ENCODE measurements at regions not wholly inside any gene's neighbourhood (a gene's known extent, or its start where the extent isn't known, plus 50 kb on each side); places are given as distances from the start of the nearest gene placed in this dataset.

DNA sequence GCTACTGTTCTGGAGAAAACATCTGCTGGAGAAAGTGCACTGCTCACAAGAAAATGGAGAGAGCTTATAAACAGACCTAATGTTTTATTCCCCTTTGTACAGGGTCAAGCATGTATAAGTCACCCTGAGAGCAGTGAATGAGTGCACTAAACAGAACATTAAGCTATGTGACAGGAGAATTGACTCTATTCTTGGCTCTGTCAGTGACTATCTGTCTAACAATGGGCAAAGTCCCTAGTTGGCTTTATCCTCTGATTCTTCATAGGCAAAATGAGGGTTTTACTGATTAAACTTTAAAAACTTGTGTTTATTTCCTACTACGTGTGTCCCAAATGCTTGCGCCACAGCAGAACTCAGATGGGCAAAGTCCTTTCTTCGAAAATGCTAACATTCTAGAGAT, 655.1 kb upstream of the SLC39A10 start:
- TF ChIP-seq, protein P1, sequence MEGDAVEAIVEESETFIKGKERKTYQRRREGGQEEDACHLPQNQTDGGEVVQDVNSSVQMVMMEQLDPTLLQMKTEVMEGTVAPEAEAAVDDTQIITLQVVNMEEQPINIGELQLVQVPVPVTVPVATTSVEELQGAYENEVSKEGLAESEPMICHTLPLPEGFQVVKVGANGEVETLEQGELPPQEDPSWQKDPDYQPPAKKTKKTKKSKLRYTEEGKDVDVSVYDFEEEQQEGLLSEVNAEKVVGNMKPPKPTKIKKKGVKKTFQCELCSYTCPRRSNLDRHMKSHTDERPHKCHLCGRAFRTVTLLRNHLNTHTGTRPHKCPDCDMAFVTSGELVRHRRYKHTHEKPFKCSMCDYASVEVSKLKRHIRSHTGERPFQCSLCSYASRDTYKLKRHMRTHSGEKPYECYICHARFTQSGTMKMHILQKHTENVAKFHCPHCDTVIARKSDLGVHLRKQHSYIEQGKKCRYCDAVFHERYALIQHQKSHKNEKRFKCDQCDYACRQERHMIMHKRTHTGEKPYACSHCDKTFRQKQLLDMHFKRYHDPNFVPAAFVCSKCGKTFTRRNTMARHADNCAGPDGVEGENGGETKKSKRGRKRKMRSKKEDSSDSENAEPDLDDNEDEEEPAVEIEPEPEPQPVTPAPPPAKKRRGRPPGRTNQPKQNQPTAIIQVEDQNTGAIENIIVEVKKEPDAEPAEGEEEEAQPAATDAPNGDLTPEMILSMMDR (IDR thresholded peaks at IDR 0.05), result no peak
- H3K4me1 Mint-ChIP-seq (ENCODE audit: unreplicated experiment), result no peaks in the 10 kb centered on the region
- H3K27me3 Mint-ChIP-seq (ENCODE audit: unreplicated experiment), result peaks cover 6% of the 10 kb centered on the region
- H3K4me3 Mint-ChIP-seq (ENCODE audit: unreplicated experiment), result no peak overlapping the region
- H3K27ac Mint-ChIP-seq (ENCODE audit: unreplicated experiment), result no peak overlapping the region
- H3K9me3 Mint-ChIP-seq (ENCODE audit: unreplicated experiment), result no peaks in the 10 kb centered on the region
- no peaks in the 10 kb centered on the region for H3K36me3 Mint-ChIP-seq (ENCODE audit: unreplicated experiment)
- no peak for DNase-seq (ENCODE audit: extremely low spot score, unreplicated experiment)

DNA sequence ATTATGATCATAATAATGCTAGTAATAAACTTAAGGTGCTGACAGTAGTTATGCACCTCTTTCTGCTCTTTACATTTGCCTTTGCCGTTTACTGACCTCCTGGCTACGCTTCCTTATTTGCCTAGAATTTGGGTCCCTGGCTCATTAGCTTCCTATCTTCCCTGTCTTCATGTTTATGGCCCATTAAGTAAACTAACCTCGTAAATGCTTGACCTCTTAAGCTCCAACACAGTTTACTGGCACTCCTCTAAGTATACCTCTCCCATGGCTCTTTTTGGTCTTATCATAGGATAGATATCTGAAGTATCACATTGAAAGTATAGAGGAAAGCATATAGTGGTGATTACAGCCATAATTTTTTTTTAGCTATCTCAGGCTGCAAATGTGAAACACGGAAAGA, 657.3 kb upstream of the SLC39A10 start:
- no peak overlapping the region for H3K27ac Mint-ChIP-seq (ENCODE audit: unreplicated experiment)
- DNase-seq (ENCODE audit: extremely low spot score, unreplicated experiment), result no peak
- H3K27me3 Mint-ChIP-seq (ENCODE audit: unreplicated experiment), result no peaks in the 10 kb centered on the region
- TF ChIP-seq, protein P1 (IDR thresholded peaks at IDR 0.05), result no peak
- no peaks in the 10 kb centered on the region for H3K9me3 Mint-ChIP-seq (ENCODE audit: unreplicated experiment)
- H3K36me3 Mint-ChIP-seq (ENCODE audit: unreplicated experiment), result no peaks in the 10 kb centered on the region
- H3K4me1 Mint-ChIP-seq (ENCODE audit: unreplicated experiment), result no peaks in the 10 kb centered on the region
- no peak overlapping the region for H3K4me3 Mint-ChIP-seq (ENCODE audit: unreplicated experiment)

DNA sequence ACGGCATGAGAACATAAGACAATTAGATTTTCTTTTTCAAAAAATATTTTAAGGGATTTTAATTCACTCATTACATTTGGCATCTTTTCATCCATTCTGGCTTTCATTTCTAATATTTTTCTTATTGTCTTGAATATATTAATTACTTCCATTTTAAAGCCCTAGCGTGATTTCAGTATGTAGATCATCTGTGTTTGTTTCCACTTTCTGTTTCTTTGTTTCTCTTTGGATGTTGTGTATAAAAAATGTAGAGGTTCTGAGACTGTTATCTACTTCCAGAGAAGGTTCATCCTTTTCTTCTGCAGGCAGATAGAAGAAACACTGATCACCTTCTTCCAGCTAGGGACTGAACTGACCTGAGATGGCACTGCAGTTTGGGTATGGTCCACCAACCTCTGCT, 664.4 kb upstream of the SLC39A10 start:
- Mint-ChIP-seq H3K4me1 (ENCODE audit: unreplicated experiment) (no peaks in the 10 kb centered on the region), H3K27ac (ENCODE audit: unreplicated experiment) (no peak overlapping the region), H3K27me3 (ENCODE audit: unreplicated experiment) (no peaks in the 10 kb centered on the region), H3K4me3 (ENCODE audit: unreplicated experiment) (no peak overlapping the region), H3K9me3 (ENCODE audit: unreplicated experiment) (no peaks in the 10 kb centered on the region), H3K36me3 (ENCODE audit: unreplicated experiment) (no peaks in the 10 kb centered on the region)
- TF ChIP-seq, protein P1 (IDR thresholded peaks at IDR 0.05), result no peak
- no peak for DNase-seq (ENCODE audit: extremely low spot score, unreplicated experiment)

DNA sequence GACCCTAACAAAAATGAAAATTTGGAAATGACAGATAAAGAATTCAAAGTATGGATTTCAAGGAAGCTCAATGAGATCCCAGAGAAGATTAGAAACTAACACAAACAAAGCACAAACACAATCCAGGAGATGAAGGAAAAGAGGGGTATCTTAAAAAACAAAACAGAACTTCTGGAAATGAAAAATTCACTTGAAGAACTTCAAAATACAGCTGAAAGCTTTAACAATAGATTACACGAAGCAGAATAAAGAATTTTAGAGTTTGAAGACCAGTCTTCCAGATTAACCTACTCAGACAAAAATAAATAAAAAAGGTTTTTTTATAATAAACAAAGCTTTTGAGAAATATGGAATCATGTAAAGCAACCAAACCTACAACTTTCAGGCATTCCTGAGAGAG, 671.8 kb upstream of the SLC39A10 start:
- no peak overlapping the region for H3K27ac Mint-ChIP-seq (ENCODE audit: unreplicated experiment)
- H3K9me3 Mint-ChIP-seq (ENCODE audit: unreplicated experiment), result peaks cover 35% of the 10 kb centered on the region
- H3K4me1 Mint-ChIP-seq (ENCODE audit: unreplicated experiment), result no peaks in the 10 kb centered on the region
- DNase-seq (ENCODE audit: extremely low spot score, unreplicated experiment), result no peak
- no peak overlapping the region for H3K4me3 Mint-ChIP-seq (ENCODE audit: unreplicated experiment)
- H3K27me3 Mint-ChIP-seq (ENCODE audit: unreplicated experiment), result no peaks in the 10 kb centered on the region
- no peaks in the 10 kb centered on the region for H3K36me3 Mint-ChIP-seq (ENCODE audit: unreplicated experiment)
- TF ChIP-seq, protein P1 (IDR thresholded peaks at IDR 0.05), result no peak

DNA sequence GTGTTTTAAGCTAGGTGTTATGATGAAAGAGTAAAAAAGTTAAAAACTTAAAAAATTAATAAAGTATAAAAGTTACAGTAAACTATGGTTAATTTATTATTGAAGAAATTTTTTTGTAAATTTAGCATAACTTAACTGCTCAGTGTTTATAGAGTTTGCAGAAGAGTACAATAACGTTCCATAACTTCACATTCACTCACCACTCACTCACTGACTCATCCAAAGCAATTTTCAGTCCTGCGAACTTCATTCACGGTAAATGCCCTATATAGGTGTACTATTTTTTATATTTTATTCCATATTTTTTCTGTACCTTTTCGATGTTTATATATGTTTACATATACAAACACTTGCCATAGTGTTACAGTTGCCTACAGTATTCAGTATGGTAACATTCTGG, 694.8 kb upstream of the SLC39A10 start:
- Mint-ChIP-seq H3K27me3 (ENCODE audit: unreplicated experiment) (no peaks in the 10 kb centered on the region), H3K4me1 (ENCODE audit: unreplicated experiment) (no peaks in the 10 kb centered on the region), H3K4me3 (ENCODE audit: unreplicated experiment) (no peak overlapping the region), H3K36me3 (ENCODE audit: unreplicated experiment) (no peaks in the 10 kb centered on the region), H3K27ac (ENCODE audit: unreplicated experiment) (no peak overlapping the region), H3K9me3 (ENCODE audit: unreplicated experiment) (peaks cover 14% of the 10 kb centered on the region)
- TF ChIP-seq, protein P1 (IDR thresholded peaks at IDR 0.05), result no peak
- DNase-seq (ENCODE audit: extremely low spot score, unreplicated experiment), result no peak

All from osteocyte (in vitro differentiated cells).